ENCODE measurements at regions not wholly inside any gene's neighbourhood (a gene's known extent, or its start where the extent isn't known, plus 50 kb on each side); places are given as distances from the start of the nearest gene placed in this dataset.

GRCh38 chr7:33685503-33685902 lies 219.8 kb upstream of the BMPER start:
- Histone ChIP-seq H3K4me1 (no peaks in the 10 kb centered on the region), H3K27ac (peak overlapping the region in 1 of 2 donors; percentile 49), H3K27me3 (no peaks in the 10 kb centered on the region), H3K36me3 (no peaks in the 10 kb centered on the region), H3K9me3 (no peaks in the 10 kb centered on the region), H3K4me3 (no peak overlapping the region)
- DNase-seq (no peak), ATAC-seq (no peak)
- no peak for TF ChIP-seq CTCF (IDR thresholded peaks at IDR 0.05)
- intact Hi-C loops (cut with DNase I), result no loop called here

- DNase-seq, result peak in 3 of 4 donors; percentile 47 to 72 (median 52)
- no peak for TF ChIP-seq CTCF (IDR thresholded peaks at IDR 0.05)
- Histone ChIP-seq H3K4me3 (no peak overlapping the region), H3K9me3 (no peaks in the 10 kb centered on the region), H3K36me3 (no peaks in the 10 kb centered on the region), H3K27ac (peak overlapping the region; percentile 19 to 49), H3K27me3 (no peaks in the 10 kb centered on the region), H3K4me1 (no peaks in the 10 kb centered on the region)
- intact Hi-C loops (cut with DNase I), result no loop called here
- peak; percentile 89 for ATAC-seq
These were observed 219.2 kb upstream of the BMPER start for GRCh38 chr7:33685981-33686683.

GRCh38 chr7:33687625-33688024 lies 217.7 kb upstream of the BMPER start:
- H3K27ac ChIP-seq, result no peak overlapping the region

GRCh38 chr7:33691180-33691579 lies 214.2 kb upstream of the BMPER start:
- no peak overlapping the region for H3K4me3 ChIP-seq
- ATAC-seq (no peak), DNase-seq (no peak)
- no peaks in the 10 kb centered on the region for H3K4me1 ChIP-seq
- H3K27me3 ChIP-seq, result no peaks in the 10 kb centered on the region
- intact Hi-C loops (cut with DNase I), result no loop called here
- H3K36me3 ChIP-seq, result no peaks in the 10 kb centered on the region
- H3K9me3 ChIP-seq, result no peaks in the 10 kb centered on the region
- no peak for TF ChIP-seq CTCF (IDR thresholded peaks at IDR 0.05)
- no peak overlapping the region for H3K27ac ChIP-seq

More at GRCh38 chr7:33687625-33688024, 217.7 kb upstream of the BMPER start:
- Histone ChIP-seq H3K4me3 (no peak overlapping the region), H3K27me3 (no peaks in the 10 kb centered on the region), H3K36me3 (no peaks in the 10 kb centered on the region), H3K4me1 (no peaks in the 10 kb centered on the region), H3K9me3 (no peaks in the 10 kb centered on the region)
- ATAC-seq (peak; percentile 62), DNase-seq (no peak)
- no peak for TF ChIP-seq CTCF (IDR thresholded peaks at IDR 0.05)
- intact Hi-C loops (cut with DNase I), result no loop called here

GRCh38 chr7:33692956-33693355 lies 212.4 kb upstream of the BMPER start:
- intact Hi-C loops (cut with DNase I), result no loop called here
- no peaks in the 10 kb centered on the region for H3K27me3 ChIP-seq
- no peak overlapping the region for H3K4me3 ChIP-seq
- H3K9me3 ChIP-seq, result no peaks in the 10 kb centered on the region
- H3K27ac ChIP-seq, result no peak overlapping the region
- no peaks in the 10 kb centered on the region for H3K36me3 ChIP-seq
- no peak for TF ChIP-seq CTCF (IDR thresholded peaks at IDR 0.05)
- H3K4me1 ChIP-seq, result no peaks in the 10 kb centered on the region
- DNase-seq (no peak), ATAC-seq (no peak)
